ENCODE measurements at regions not wholly inside any gene's neighbourhood (a gene's known extent, or its start where the extent isn't known, plus 50 kb on each side); places are given as distances from the start of the nearest gene placed in this dataset.
"Not testable (repeated sequence)": the region's sequence is repeated elsewhere in the genome, so short reads cannot be mapped to it uniquely, and the experiment has no call there.

GRCh38 chr7:110472419-110472818, 618.5 kb upstream of the LRRN3 start:
- TF ChIP-seq CTCF (conservative IDR thresholded peaks at IDR 0.05; ENCODE audit: low read depth, low read length); POLR2A (IDR thresholded peaks at IDR 0.05; ENCODE audit: low read depth, low read length); CEBPB (IDR thresholded peaks at IDR 0.05; ENCODE audit: low read depth, low read length); MXI1 (IDR thresholded peaks at IDR 0.05; ENCODE audit: borderline replicate concordance, low read depth, low read length); BHLHE40 (IDR thresholded peaks at IDR 0.05; ENCODE audit: low read depth, low read length); FOS (IDR thresholded peaks at IDR 0.05; ENCODE audit: low read depth, low read length); USF2 (IDR thresholded peaks at IDR 0.05; ENCODE audit: low read depth, low read length); MAFK (IDR thresholded peaks at IDR 0.05; ENCODE audit: low read depth, low read length); RFX5 (IDR thresholded peaks at IDR 0.05; ENCODE audit: low read depth, low read length); RAD21 (IDR thresholded peaks at IDR 0.05; ENCODE audit: low read length); SMC3 (IDR thresholded peaks at IDR 0.05; ENCODE audit: low read depth, low read length); NFE2L2 (IDR thresholded peaks at IDR 0.05; ENCODE audit: low read depth, low read length); RCOR1 (IDR thresholded peaks at IDR 0.05; ENCODE audit: insufficient replicate concordance, low read length); ELK1 (IDR thresholded peaks at IDR 0.05; ENCODE audit: borderline replicate concordance, low read depth, low read length): not testable (repeated sequence)
